COLO668 (cell line): ENCODE measurements at regions not wholly inside any gene's neighbourhood (a gene's known extent, or its start where the extent isn't known, plus 50 kb on each side); places are given as distances from the start of the nearest gene placed in this dataset.

Experiments used
- DNase-seq: peaks from one replicate; lab custom pipeline; 2025; ENCODE audit not compliant: unreplicated experiment; lab: John Stamatoyannopoulos, UW

GRCh38 chr9:71383308-71383940 lies 262.0 kb upstream of the TRPM3 start:
- DNase-seq: no peak

- no peak for DNase-seq
Observed at GRCh38 chr9:71368157-71368556, 246.7 kb upstream of the TRPM3 start.

GRCh38 chr9:71364186-71364955 lies 242.9 kb upstream of the TRPM3 start:
- DNase-seq: no peak

GRCh38 chr9:71363286-71363961 lies 242.0 kb upstream of the TRPM3 start:
- no peak for DNase-seq

GRCh38 chr9:71361357-71361756 lies 239.9 kb upstream of the TRPM3 start:
- no peak for DNase-seq

GRCh38 chr9:71357346-71357745 lies 235.9 kb upstream of the TRPM3 start:
- DNase-seq: no peak

- DNase-seq: no peak
Observed at GRCh38 chr9:71355884-71356283, 234.5 kb upstream of the TRPM3 start.

- DNase-seq: no peak
Observed at GRCh38 chr9:71353720-71354119, 232.3 kb upstream of the TRPM3 start.

GRCh38 chr9:71352837-71353236 lies 231.4 kb upstream of the TRPM3 start:
- DNase-seq: no peak

- DNase-seq: no peak
Observed at GRCh38 chr9:71349218-71349617, 227.8 kb upstream of the TRPM3 start.

- no peak for DNase-seq
Observed at GRCh38 chr9:71333321-71333720, 211.9 kb upstream of the TRPM3 start.

GRCh38 chr9:71331603-71332002 lies 210.2 kb upstream of the TRPM3 start:
- DNase-seq: no peak

- no peak for DNase-seq
Observed at GRCh38 chr9:71329873-71330272, 208.5 kb upstream of the TRPM3 start.

GRCh38 chr9:71326360-71326759 lies 204.9 kb upstream of the TRPM3 start:
- no peak for DNase-seq

- no peak for DNase-seq
Observed at GRCh38 chr9:71323357-71323756, 201.9 kb upstream of the TRPM3 start.

GRCh38 chr9:71322311-71322710 lies 200.9 kb upstream of the TRPM3 start:
- no peak for DNase-seq

GRCh38 chr9:71308454-71308853 lies 187.0 kb upstream of the TRPM3 start:
- DNase-seq: no peak

GRCh38 chr9:71306134-71306533 lies 184.7 kb upstream of the TRPM3 start:
- no peak for DNase-seq

- no peak for DNase-seq
Observed at GRCh38 chr9:71303351-71303750, 181.9 kb upstream of the TRPM3 start.

GRCh38 chr9:71302776-71303175 lies 181.4 kb upstream of the TRPM3 start:
- DNase-seq: no peak

- no peak for DNase-seq
Observed at GRCh38 chr9:71295928-71296327, 174.5 kb upstream of the TRPM3 start.

GRCh38 chr9:71286146-71286545 lies 164.7 kb upstream of the TRPM3 start:
- DNase-seq: no peak
